ENCODE measurements at regions not wholly inside any gene's neighbourhood (a gene's known extent, or its start where the extent isn't known, plus 50 kb on each side); places are given as distances from the start of the nearest gene placed in this dataset.

- H3K27me3 Mint-ChIP-seq: no peaks in the 10 kb centered on the region
These were observed 276.9 kb downstream of the NOVA1 start for GRCh38 chr14:26320886-26321285.

GRCh38 chr14:26319139-26319864 lies 278.5 kb downstream of the NOVA1 start:
- POLR2A ChIA-PET: no interaction called here
- no peak overlapping the region for H3K4me3 Mint-ChIP-seq
- H3K36me3 Mint-ChIP-seq (ENCODE audit: low read depth): no peaks in the 10 kb centered on the region
- H3K27me3 Mint-ChIP-seq: no peaks in the 10 kb centered on the region
- CTCF ChIA-PET: no interaction called here
- DNase-seq (no peak), ATAC-seq (no peak)
- intact Hi-C loops (cut with micrococcal nuclease): no loop called here
- H3K27ac Mint-ChIP-seq: no peak overlapping the region
- H3K4me1 Mint-ChIP-seq (ENCODE audit: low read depth): no peaks in the 10 kb centered on the region
- no peak for TF ChIP-seq CTCF (IDR thresholded peaks at IDR 0.05)
- peaks cover 5% of the 10 kb centered on the region for H3K9me3 Mint-ChIP-seq

More at GRCh38 chr14:26320886-26321285, 276.9 kb downstream of the NOVA1 start:
- no peaks in the 10 kb centered on the region for H3K36me3 Mint-ChIP-seq (ENCODE audit: low read depth)
- intact Hi-C loops (cut with micrococcal nuclease): no loop called here
- no peak for TF ChIP-seq CTCF (IDR thresholded peaks at IDR 0.05)
- POLR2A ChIA-PET: no interaction called here
- no peak overlapping the region for H3K27ac Mint-ChIP-seq
- no peak overlapping the region for H3K4me3 Mint-ChIP-seq
- no peak for DNase-seq
- CTCF ChIA-PET: no interaction called here
- no peak for ATAC-seq
- H3K9me3 Mint-ChIP-seq: peaks cover 3% of the 10 kb centered on the region
- H3K4me1 Mint-ChIP-seq (ENCODE audit: low read depth): no peaks in the 10 kb centered on the region

- CTCF ChIA-PET: no interaction called here
- H3K9me3 Mint-ChIP-seq: peaks cover 20% of the 10 kb centered on the region
- POLR2A ChIA-PET: no interaction called here
- ATAC-seq (no peak), DNase-seq (no peak)
- H3K27me3 Mint-ChIP-seq: no peaks in the 10 kb centered on the region
- H3K27ac Mint-ChIP-seq: no peak overlapping the region
- no peaks in the 10 kb centered on the region for H3K4me1 Mint-ChIP-seq (ENCODE audit: low read depth)
- TF ChIP-seq CTCF (IDR thresholded peaks at IDR 0.05): no peak
- intact Hi-C loops (cut with micrococcal nuclease): no loop called here
- H3K4me3 Mint-ChIP-seq: no peak overlapping the region
- H3K36me3 Mint-ChIP-seq (ENCODE audit: low read depth): no peaks in the 10 kb centered on the region
These were observed 293.8 kb downstream of the NOVA1 start for GRCh38 chr14:26304056-26304455.

- no peak overlapping the region for H3K4me3 Mint-ChIP-seq
- ChIA-PET POLR2A (no interaction called here), CTCF (no interaction called here)
- ATAC-seq: no peak
- TF ChIP-seq CTCF (IDR thresholded peaks at IDR 0.05): no peak
- H3K9me3 Mint-ChIP-seq: peaks cover 17% of the 10 kb centered on the region
- DNase-seq: no peak
- no peaks in the 10 kb centered on the region for H3K36me3 Mint-ChIP-seq (ENCODE audit: low read depth)
- H3K27me3 Mint-ChIP-seq: no peaks in the 10 kb centered on the region
- no peaks in the 10 kb centered on the region for H3K4me1 Mint-ChIP-seq (ENCODE audit: low read depth)
- intact Hi-C loops (cut with micrococcal nuclease): no loop called here
- no peak overlapping the region for H3K27ac Mint-ChIP-seq
These were observed 303.9 kb downstream of the NOVA1 start for GRCh38 chr14:26293909-26294308.

GRCh38 chr14:26289891-26290486 lies 307.8 kb downstream of the NOVA1 start:
- Mint-ChIP-seq H3K4me1 (ENCODE audit: low read depth) (no peaks in the 10 kb centered on the region), H3K27me3 (no peaks in the 10 kb centered on the region), H3K36me3 (ENCODE audit: low read depth) (no peaks in the 10 kb centered on the region), H3K9me3 (peaks cover 15% of the 10 kb centered on the region), H3K27ac (no peak overlapping the region), H3K4me3 (no peak overlapping the region)
- ChIA-PET POLR2A (no interaction called here), CTCF (no interaction called here)
- ATAC-seq (no peak), DNase-seq (no peak)
- intact Hi-C loops (cut with micrococcal nuclease): no loop called here
- TF ChIP-seq CTCF (IDR thresholded peaks at IDR 0.05): no peak
